HTR-8/SVneo (cell line): ENCODE measurements at regions not wholly inside any gene's neighbourhood (a gene's known extent, or its start where the extent isn't known, plus 50 kb on each side); places are given as distances from the start of the nearest gene placed in this dataset.
"Not testable (repeated sequence)": the region's sequence is repeated elsewhere in the genome, so short reads cannot be mapped to it uniquely, and the experiment has no call there.

Experiments used
- DNase-seq: peaks from one replicate; pipeline ENCODE4 v3.0.0; 2011; ENCODE audit warnings: low spot score, mixed read lengths; ENCODE audit not compliant: insufficient read length
- FAIRE-seq: peaks from 2 replicates; lab custom pipeline; 2011; peaks lifted over from hg19 to GRCh38; lab: Jason Lieb, UNC

DNA sequence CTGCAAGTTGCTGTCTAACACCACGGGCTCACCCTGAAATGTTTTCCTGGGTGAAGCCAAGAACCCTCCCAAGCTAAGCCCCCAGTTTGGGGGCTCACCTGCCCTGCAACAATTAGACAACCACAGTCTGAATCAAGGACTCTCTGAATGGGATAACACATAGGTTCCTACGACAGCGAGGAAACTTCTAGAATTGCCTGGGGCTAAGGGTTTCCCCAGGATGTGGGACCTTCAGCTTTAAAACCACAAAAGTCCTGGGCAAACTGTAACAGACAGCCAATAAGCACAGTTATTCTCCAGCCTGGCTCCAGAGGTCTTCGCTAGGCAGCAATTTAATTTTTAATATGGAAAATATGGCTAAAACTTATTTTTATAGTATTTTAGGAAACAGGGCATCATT lies 162.6 kb downstream of the PRKX start:
- DNase-seq (no peak), FAIRE-seq (no peak)

- DNase-seq (no peak), FAIRE-seq (no peak)
These were observed 163.2 kb downstream of the PRKX start for GRCh38 chrX:3550160-3550751.

- FAIRE-seq (no peak), DNase-seq (peak; percentile 11)
These were observed 164.0 kb downstream of the PRKX start for GRCh38 chrX:3549411-3549911.

GRCh38 chrX:3548765-3549391 lies 164.6 kb downstream of the PRKX start:
- FAIRE-seq (no peak), DNase-seq (peak; percentile 56)

GRCh38 chrX:3545901-3546300 lies 167.5 kb downstream of the PRKX start:
- no peak for DNase-seq
- peak; percentile 55 for FAIRE-seq

DNA sequence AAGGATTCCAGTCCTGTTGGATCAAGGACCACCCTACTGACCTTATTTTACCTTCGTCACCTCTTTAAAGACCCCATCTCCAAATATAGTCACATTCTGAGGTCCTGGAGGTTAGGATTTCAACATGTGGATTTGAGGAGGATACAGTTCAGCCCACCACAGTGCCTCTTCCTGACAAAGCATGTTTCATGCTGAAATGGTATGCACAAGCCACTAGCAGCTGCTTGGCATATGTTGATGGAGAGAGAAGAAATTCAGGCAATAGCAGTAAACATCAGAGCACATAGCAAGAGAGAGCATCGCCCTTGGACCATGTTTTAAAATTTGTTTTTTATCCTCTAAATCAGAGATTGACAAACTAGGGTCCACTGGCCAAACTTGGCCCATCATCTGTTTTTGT lies 172.1 kb downstream of the PRKX start:
- DNase-seq (no peak), FAIRE-seq (no peak)

GRCh38 chrX:3540105-3540504 lies 173.3 kb downstream of the PRKX start:
- FAIRE-seq (no peak), DNase-seq (no peak)

- FAIRE-seq (no peak), DNase-seq (no peak)
These were observed 180.8 kb downstream of the PRKX start for GRCh38 chrX:3532581-3533085.

- FAIRE-seq, DNase-seq: not testable (repeated sequence)
These were observed 182.0 kb downstream of the PRKX start for GRCh38 chrX:3531435-3531834.

- no peak for FAIRE-seq
- no peak for DNase-seq
These were observed 183.1 kb upstream of the MXRA5 start for GRCh38 chrX:3529466-3530010.

- FAIRE-seq (no peak), DNase-seq (no peak)
These were observed 181.4 kb upstream of the MXRA5 start for GRCh38 chrX:3527811-3528210.

GRCh38 chrX:3527166-3527565 lies 180.7 kb upstream of the MXRA5 start:
- no peak for FAIRE-seq
- DNase-seq: no peak

DNA sequence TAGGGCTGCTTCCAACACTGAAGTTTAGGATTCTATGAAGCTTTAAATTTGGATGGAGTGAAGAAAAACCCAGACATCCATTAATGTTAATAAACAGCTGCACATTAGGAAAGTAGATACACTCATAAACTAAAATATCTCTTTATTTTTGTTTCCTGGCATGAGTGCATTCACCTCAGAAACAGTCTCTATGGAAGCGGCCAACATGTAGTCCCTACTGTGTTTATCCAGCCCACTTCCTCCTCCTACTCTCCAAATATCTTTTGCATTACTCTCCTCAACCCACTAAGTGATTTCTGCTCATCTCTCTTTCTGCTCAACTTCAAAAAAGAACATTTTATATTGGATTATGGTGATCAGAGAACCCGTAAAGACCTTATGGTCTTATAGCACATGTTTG lies 180.3 kb upstream of the MXRA5 start:
- no peak for DNase-seq
- FAIRE-seq: no peak

DNA sequence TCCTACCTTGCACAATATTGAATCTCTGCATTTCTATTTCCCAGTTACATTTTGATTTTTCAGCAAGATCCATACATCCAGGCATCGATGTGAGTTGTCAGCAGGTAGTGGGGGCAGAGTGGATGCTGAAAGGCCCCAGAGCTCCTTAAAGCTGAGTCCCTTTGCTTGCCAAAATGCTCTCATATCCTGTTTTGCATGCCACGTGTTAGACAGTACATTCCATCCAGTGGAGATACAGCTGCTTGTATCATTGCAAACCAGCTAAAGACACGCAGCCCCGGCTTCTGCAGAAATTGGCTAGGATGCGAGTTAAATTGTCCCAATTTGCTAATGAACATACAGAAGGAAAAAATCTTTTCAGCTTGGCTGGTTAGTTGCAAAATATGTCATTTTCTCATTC lies 179.6 kb upstream of the MXRA5 start:
- no peak for DNase-seq
- FAIRE-seq: no peak

- FAIRE-seq (no peak), DNase-seq (no peak)
These were observed 175.7 kb upstream of the MXRA5 start for GRCh38 chrX:3522101-3522650.

DNA sequence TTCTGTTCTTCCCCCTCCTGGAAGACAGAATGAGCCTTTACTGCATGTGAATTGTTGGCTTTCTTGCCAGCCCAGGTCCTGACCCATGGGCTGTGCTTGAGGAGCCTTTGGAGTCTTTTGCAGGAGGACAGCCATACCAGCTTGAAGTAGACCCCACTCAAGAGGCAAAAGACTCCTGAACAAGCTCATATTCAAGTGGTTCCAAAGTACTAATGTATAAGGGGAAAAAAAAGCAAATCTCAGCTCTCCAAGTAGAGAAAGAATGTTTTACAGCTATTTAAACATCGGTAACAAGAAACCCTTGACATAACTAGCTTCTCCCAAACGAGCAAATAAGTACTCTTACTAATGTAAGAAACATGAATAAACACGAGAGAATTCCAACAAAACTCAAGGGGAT lies 174.9 kb upstream of the MXRA5 start:
- no peak for FAIRE-seq

DNA sequence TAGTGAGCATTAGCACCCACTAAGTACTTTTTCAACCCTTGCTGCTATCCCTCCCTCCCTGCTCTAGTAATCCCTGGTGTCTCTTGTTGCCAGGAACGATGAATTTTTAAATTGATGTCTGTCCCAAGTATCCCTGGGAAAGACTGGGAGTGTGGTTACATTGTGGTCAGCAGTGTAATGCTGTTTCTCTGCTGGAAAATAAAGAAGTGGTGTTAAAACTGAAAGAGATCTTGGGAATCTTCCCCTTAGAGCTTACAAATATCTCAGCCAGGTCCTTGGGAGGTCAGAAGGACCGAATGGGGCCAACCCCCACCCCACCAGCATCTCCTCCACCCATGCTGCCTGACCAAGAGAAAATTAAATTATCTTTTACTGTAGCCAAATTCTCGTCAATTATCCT lies 174.5 kb upstream of the MXRA5 start:
- no peak for DNase-seq
- FAIRE-seq: no peak

More for the DNA sequence above, 174.9 kb upstream of the MXRA5 start:
- no peak for DNase-seq

- FAIRE-seq: no peak
- no peak for DNase-seq
These were observed 174.0 kb upstream of the MXRA5 start for GRCh38 chrX:3520458-3520857.

GRCh38 chrX:3519384-3519783 lies 172.9 kb upstream of the MXRA5 start:
- DNase-seq: not testable (repeated sequence)
- FAIRE-seq: peak; percentile 51

DNA sequence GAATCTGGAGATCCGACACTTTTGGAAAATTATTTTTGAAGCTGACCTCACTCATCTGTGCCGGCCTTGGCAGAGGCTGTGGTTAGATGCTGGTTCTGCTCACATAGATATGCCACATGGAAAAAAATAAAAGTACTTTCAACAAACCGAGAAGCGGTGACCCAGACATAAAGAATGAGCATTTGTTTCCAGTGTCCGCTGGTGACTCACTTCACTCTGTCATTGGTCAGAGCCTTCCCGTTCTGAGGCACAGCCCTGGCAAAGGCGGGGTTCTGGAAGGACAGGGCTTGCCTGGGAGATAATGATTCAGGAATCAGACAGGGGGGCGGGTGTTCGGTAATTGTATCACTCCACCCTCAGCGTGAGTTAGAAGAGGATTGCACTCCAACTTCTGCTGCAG lies 172.4 kb upstream of the MXRA5 start:
- peak; percentile 64 for DNase-seq
- peak; percentile 81 for FAIRE-seq

- FAIRE-seq (no peak), DNase-seq (no peak)
These were observed 169.6 kb upstream of the MXRA5 start for GRCh38 chrX:3516051-3516541.
